Upper lobe of left lung (tissue), 4 donors: ENCODE measurements at regions not wholly inside any gene's neighbourhood (a gene's known extent, or its start where the extent isn't known, plus 50 kb on each side); places are given as distances from the start of the nearest gene placed in this dataset.

Source experiments
- EP300 ChIP-seq, 4 donors: sonication (generic); formaldehyde crosslinking; IDR thresholded peaks; one replicate each; pipeline ENCODE4 v1.5.1; 2017; ENCODE audit warnings: antibody characterized with exemption in 4 of 4, control low read depth in 2 of 4
- POLR2A ChIP-seq, 4 donors: fragments of 450-650 bp; IDR thresholded peaks; one replicate each; pipeline ENCODE4 v1.5.1; 2016 to 2017; ENCODE audit warnings: antibody characterized with exemption in 4 of 4, mild to moderate bottlenecking in 2 of 4
- POLR2AphosphoS5 ChIP-seq, 2 donors: sonication (generic); formaldehyde crosslinking; IDR thresholded peaks; one replicate each; pipeline ENCODE4 v1.5.1; 2017; ENCODE audit warnings: antibody characterized with exemption in 2 of 2
- TF ChIP-seq, protein P1 (sequence below), 6 experiments: fragments of 450-650 bp in 4 of 6; fragments of 200-600 bp in 2 of 6; sonication (generic) in 2 of 6; IDR thresholded peaks; one replicate each; pipeline ENCODE4 v1.5.1; 2016 to 2019; ENCODE audit warnings: antibody characterized with exemption in 6 of 6

DNA sequence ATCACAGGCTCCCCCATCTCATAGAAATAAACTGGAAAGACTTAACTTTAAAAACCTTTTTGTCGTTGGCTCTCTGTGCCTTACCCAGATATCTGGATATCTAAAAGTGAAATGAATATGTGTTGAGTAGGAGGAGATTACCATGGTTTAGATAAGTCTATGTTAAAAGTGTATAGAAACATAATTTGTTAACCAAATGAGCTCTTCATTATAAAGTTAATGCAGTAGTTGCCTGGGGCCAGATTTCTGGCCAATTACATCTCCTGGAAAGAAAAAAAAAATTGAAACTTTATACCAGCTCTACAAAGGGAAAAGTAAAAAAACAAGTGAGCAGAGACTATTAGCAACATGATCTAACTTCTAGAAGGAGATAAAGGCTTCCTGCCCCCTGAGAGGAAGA is 259.6 kb upstream of the UBE2E3 start:
- TF ChIP-seq POLR2A (IDR thresholded peaks at IDR 0.05) (no peak), POLR2AphosphoS5 (IDR thresholded peaks at IDR 0.05) (no peak), EP300 (IDR thresholded peaks at IDR 0.05) (no peak)
- TF ChIP-seq, protein P1, sequence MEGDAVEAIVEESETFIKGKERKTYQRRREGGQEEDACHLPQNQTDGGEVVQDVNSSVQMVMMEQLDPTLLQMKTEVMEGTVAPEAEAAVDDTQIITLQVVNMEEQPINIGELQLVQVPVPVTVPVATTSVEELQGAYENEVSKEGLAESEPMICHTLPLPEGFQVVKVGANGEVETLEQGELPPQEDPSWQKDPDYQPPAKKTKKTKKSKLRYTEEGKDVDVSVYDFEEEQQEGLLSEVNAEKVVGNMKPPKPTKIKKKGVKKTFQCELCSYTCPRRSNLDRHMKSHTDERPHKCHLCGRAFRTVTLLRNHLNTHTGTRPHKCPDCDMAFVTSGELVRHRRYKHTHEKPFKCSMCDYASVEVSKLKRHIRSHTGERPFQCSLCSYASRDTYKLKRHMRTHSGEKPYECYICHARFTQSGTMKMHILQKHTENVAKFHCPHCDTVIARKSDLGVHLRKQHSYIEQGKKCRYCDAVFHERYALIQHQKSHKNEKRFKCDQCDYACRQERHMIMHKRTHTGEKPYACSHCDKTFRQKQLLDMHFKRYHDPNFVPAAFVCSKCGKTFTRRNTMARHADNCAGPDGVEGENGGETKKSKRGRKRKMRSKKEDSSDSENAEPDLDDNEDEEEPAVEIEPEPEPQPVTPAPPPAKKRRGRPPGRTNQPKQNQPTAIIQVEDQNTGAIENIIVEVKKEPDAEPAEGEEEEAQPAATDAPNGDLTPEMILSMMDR (IDR thresholded peaks at IDR 0.05): no peak
